GM18868 (cell line): ENCODE measurements at regions not wholly inside any gene's neighbourhood (a gene's known extent, or its start where the extent isn't known, plus 50 kb on each side); places are given as distances from the start of the nearest gene placed in this dataset.
"Not testable (repeated sequence)": the region's sequence is repeated elsewhere in the genome, so short reads cannot be mapped to it uniquely, and the experiment has no call there.

ENCODE experiments used
- ATAC-seq: cut with Tn5 transposase; IDR thresholded peaks from one replicate; pipeline ENCODE4 v1.9.1; 2021; ENCODE audit warnings: mild to moderate bottlenecking, moderate library complexity; ENCODE audit not compliant: unreplicated experiment

GRCh38 chr2:53067533-53067932 is 700.1 kb upstream of the CHAC2 start:
- ATAC-seq, result no peak

- no peak for ATAC-seq
Observed at GRCh38 chr2:53067056-53067455, 700.5 kb upstream of the CHAC2 start.

- no peak for ATAC-seq
Observed at GRCh38 chr2:53064154-53064553, 703.5 kb upstream of the CHAC2 start.

- ATAC-seq, result no peak
Observed at GRCh38 chr2:53058526-53058925, 709.1 kb upstream of the CHAC2 start.

GRCh38 chr2:53053937-53054336 is 713.7 kb upstream of the CHAC2 start:
- no peak for ATAC-seq

GRCh38 chr2:53051157-53051556 is 716.4 kb upstream of the CHAC2 start:
- no peak for ATAC-seq

GRCh38 chr2:53040536-53041229 is 726.9 kb upstream of the CHAC2 start:
- no peak for ATAC-seq

- ATAC-seq, result no peak
Observed at GRCh38 chr2:53036196-53036595, 731.4 kb upstream of the CHAC2 start.

GRCh38 chr2:53035153-53035552 is 732.5 kb upstream of the CHAC2 start:
- ATAC-seq, result no peak

- no peak for ATAC-seq
Observed at GRCh38 chr2:53033411-53033810, 734.2 kb upstream of the CHAC2 start.

GRCh38 chr2:53028746-53029423 is 738.7 kb upstream of the CHAC2 start:
- ATAC-seq, result no peak

GRCh38 chr2:53028225-53028624 is 739.4 kb upstream of the CHAC2 start:
- ATAC-seq, result no peak

- not testable (repeated sequence) for ATAC-seq
Observed at GRCh38 chr2:53022248-53022647, 745.4 kb upstream of the CHAC2 start.

GRCh38 chr2:53021828-53022227 is 745.8 kb upstream of the CHAC2 start:
- ATAC-seq, result no peak

GRCh38 chr2:53021292-53021691 is 746.3 kb upstream of the CHAC2 start:
- no peak for ATAC-seq

- no peak for ATAC-seq
Observed at GRCh38 chr2:53018825-53019425, 748.7 kb upstream of the CHAC2 start.

GRCh38 chr2:53006980-53007379 is 760.6 kb upstream of the CHAC2 start:
- ATAC-seq, result no peak

GRCh38 chr2:53004413-53004812 is 763.2 kb upstream of the CHAC2 start:
- ATAC-seq, result no peak

GRCh38 chr2:52995424-52995823 is 772.2 kb upstream of the CHAC2 start:
- no peak for ATAC-seq

- ATAC-seq, result peak; percentile 56
Observed at GRCh38 chr2:52976143-52976949, 791.3 kb upstream of the CHAC2 start.

- ATAC-seq, result no peak
Observed at GRCh38 chr2:52974127-52974526, 793.5 kb upstream of the CHAC2 start.
